ENCODE measurements at regions not wholly inside any gene's neighbourhood (a gene's known extent, or its start where the extent isn't known, plus 50 kb on each side); places are given as distances from the start of the nearest gene placed in this dataset.

DNA sequence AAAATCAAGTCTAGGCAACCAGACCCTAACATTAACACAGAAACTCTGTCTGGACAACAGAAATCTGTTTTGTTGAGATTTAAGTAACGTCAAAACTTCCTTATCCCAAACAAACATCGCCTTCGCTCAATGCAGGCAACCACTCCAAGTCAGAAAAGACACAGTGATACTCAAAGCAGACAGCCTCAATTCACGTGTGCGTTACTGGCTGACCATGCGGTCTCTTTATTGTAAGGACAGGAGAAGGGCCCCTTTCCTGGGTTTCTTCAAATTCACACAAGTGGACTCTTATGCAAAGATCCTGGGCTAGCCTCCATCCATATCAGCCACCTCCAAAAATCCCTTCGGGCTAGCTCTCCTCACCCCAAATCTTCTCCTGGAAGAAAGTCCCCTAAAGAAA lies 467.7 kb downstream of the SOX9 start:
- Histone ChIP-seq H3K4me3 (ENCODE audit: low read depth in 1 of 3, low read length in 3 of 3) (no peak overlapping the region), H3K27ac (ENCODE audit: low read depth in 1 of 2, low read length in 2 of 2) (no peak overlapping the region), H3K9ac (ENCODE audit: low read depth in 1 of 2, low read length in 2 of 2) (no peak overlapping the region), H3K9me3 (ENCODE audit: control insufficient read depth in 4 of 4, low read length in 3 of 4) (no peaks in the 10 kb centered on the region), H3K27me3 (ENCODE audit: control insufficient read depth in 4 of 4, insufficient read depth in 4 of 4, low read length in 3 of 4) (peaks cover 2 to 7% (median 6%) of the 10 kb centered on the region in 4 donors), H3K36me3 (ENCODE audit: control insufficient read depth in 4 of 4, insufficient read depth in 3 of 4, low read depth in 1 of 4, low read length in 3 of 4) (no peaks in the 10 kb centered on the region), H3K4me1 (ENCODE audit: control insufficient read depth in 4 of 4, insufficient read depth in 4 of 4, low read length in 3 of 4) (peaks cover 11 to 15% (median 13%) of the 10 kb centered on the region in 4 donors)
- WGBS = 69% methylated on average over 7 of the region's 7 CpGs
- no peak for TF ChIP-seq GABPA (IDR thresholded peaks at IDR 0.05 in 1 of 2, conservative IDR thresholded peaks at IDR 0.05 in 1 of 2)
- TF ChIP-seq SP1 (IDR thresholded peaks at IDR 0.05) = no peak
- TF ChIP-seq, protein P1, sequence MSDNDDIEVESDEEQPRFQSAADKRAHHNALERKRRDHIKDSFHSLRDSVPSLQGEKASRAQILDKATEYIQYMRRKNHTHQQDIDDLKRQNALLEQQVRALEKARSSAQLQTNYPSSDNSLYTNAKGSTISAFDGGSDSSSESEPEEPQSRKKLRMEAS (IDR thresholded peaks at IDR 0.05) = no peak
- TF ChIP-seq FOXA2 (IDR thresholded peaks at IDR 0.05) = no peak
- no peak for TF ChIP-seq RXRA (IDR thresholded peaks at IDR 0.05)
- TF ChIP-seq, protein P2, sequence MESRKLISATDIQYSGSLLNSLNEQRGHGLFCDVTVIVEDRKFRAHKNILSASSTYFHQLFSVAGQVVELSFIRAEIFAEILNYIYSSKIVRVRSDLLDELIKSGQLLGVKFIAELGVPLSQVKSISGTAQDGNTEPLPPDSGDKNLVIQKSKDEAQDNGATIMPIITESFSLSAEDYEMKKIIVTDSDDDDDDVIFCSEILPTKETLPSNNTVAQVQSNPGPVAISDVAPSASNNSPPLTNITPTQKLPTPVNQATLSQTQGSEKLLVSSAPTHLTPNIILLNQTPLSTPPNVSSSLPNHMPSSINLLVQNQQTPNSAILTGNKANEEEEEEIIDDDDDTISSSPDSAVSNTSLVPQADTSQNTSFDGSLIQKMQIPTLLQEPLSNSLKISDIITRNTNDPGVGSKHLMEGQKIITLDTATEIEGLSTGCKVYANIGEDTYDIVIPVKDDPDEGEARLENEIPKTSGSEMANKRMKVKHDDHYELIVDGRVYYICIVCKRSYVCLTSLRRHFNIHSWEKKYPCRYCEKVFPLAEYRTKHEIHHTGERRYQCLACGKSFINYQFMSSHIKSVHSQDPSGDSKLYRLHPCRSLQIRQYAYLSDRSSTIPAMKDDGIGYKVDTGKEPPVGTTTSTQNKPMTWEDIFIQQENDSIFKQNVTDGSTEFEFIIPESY (IDR thresholded peaks at IDR 0.05) = no peak
- TF ChIP-seq, protein P3, sequence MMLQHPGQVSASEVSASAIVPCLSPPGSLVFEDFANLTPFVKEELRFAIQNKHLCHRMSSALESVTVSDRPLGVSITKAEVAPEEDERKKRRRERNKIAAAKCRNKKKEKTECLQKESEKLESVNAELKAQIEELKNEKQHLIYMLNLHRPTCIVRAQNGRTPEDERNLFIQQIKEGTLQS (IDR thresholded peaks at IDR 0.05) = no peak
- no peak for TF ChIP-seq NR2F2 (IDR thresholded peaks at IDR 0.05)
- DNase-seq (ENCODE audit: low spot score) = no peak

DNA sequence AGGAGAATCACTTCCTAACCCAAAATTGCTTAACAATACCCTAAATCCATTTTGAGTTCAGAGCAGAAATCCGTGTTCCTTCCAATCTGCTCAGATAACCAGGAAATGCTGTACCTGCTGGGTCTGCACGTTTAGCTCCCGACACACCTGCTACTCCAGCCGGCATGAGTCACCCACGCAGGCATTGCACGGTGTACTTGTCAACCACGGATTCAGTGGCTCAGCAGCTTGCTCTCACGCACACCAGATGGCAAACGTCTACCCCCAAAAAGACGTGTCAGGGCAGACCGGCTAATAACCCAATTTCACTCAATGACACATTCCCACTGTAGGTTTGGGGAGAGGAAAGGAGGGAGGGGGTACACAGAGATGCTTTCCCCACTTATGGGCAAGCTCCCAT lies 468.1 kb downstream of the SOX9 start:
- TF ChIP-seq, protein P3 (IDR thresholded peaks at IDR 0.05) = no peak
- TF ChIP-seq RAD21 (IDR thresholded peaks at IDR 0.05) (no peak), EGR1 (IDR thresholded peaks at IDR 0.05; ENCODE audit: low read depth in 2 of 2) (no peak), TAF1 (conservative IDR thresholded peaks at IDR 0.05) (no peak), YY1 (IDR thresholded peaks at IDR 0.05) (no peak), RXRA (IDR thresholded peaks at IDR 0.05) (no peak), HNF4G (IDR thresholded peaks at IDR 0.05) (no peak)
- no peak overlapping the region for H3K4me3 ChIP-seq (ENCODE audit: low read depth in 1 of 3, low read length in 3 of 3)

GRCh38 chr17:72590382-72590781 lies 469.6 kb downstream of the SOX9 start:
- Histone ChIP-seq H3K9ac (ENCODE audit: low read depth in 1 of 2, low read length in 2 of 2) (no peak overlapping the region), H3K9me3 (ENCODE audit: control insufficient read depth in 4 of 4, low read length in 3 of 4) (no peaks in the 10 kb centered on the region), H3K4me3 (ENCODE audit: low read depth in 1 of 3, low read length in 3 of 3) (no peak overlapping the region), H3K36me3 (ENCODE audit: control insufficient read depth in 4 of 4, insufficient read depth in 3 of 4, low read depth in 1 of 4, low read length in 3 of 4) (no peaks in the 10 kb centered on the region), H3K4me1 (ENCODE audit: control insufficient read depth in 4 of 4, insufficient read depth in 4 of 4, low read length in 3 of 4) (peaks cover 11 to 15% (median 13%) of the 10 kb centered on the region in 4 donors), H3K27ac (ENCODE audit: low read depth in 1 of 2, low read length in 2 of 2) (no peak overlapping the region), H3K27me3 (ENCODE audit: control insufficient read depth in 4 of 4, insufficient read depth in 4 of 4, low read length in 3 of 4) (peaks cover 2 to 9% (median 6%) of the 10 kb centered on the region in 4 donors)
- 40% methylated on average over 3 of the region's 3 CpGs for WGBS
- DNase-seq (ENCODE audit: low spot score) = no peak
- no peak for TF ChIP-seq HNF4A (conservative IDR thresholded peaks at IDR 0.05)
- TF ChIP-seq, protein P3 (IDR thresholded peaks at IDR 0.05) = no peak
- TF ChIP-seq, protein P1 (IDR thresholded peaks at IDR 0.05) = no peak
- no peak for TF ChIP-seq GABPA (IDR thresholded peaks at IDR 0.05 in 1 of 2, conservative IDR thresholded peaks at IDR 0.05 in 1 of 2)
- no peak for TF ChIP-seq SP1 (IDR thresholded peaks at IDR 0.05)
- no peak for TF ChIP-seq RXRA (IDR thresholded peaks at IDR 0.05)
- no peak for TF ChIP-seq YY1 (IDR thresholded peaks at IDR 0.05)
- TF ChIP-seq EGR1 (IDR thresholded peaks at IDR 0.05; ENCODE audit: low read depth in 2 of 2) = no peak
- TF ChIP-seq JUND (IDR thresholded peaks at IDR 0.05) = no peak
- TF ChIP-seq, protein P4, sequence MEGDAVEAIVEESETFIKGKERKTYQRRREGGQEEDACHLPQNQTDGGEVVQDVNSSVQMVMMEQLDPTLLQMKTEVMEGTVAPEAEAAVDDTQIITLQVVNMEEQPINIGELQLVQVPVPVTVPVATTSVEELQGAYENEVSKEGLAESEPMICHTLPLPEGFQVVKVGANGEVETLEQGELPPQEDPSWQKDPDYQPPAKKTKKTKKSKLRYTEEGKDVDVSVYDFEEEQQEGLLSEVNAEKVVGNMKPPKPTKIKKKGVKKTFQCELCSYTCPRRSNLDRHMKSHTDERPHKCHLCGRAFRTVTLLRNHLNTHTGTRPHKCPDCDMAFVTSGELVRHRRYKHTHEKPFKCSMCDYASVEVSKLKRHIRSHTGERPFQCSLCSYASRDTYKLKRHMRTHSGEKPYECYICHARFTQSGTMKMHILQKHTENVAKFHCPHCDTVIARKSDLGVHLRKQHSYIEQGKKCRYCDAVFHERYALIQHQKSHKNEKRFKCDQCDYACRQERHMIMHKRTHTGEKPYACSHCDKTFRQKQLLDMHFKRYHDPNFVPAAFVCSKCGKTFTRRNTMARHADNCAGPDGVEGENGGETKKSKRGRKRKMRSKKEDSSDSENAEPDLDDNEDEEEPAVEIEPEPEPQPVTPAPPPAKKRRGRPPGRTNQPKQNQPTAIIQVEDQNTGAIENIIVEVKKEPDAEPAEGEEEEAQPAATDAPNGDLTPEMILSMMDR (IDR thresholded peaks at IDR 0.05; ENCODE audit: low read depth, low read length, missing input control) = no peak
- TF ChIP-seq NR2F2 (IDR thresholded peaks at IDR 0.05) = no peak
- TF ChIP-seq, protein P2 (IDR thresholded peaks at IDR 0.05) = no peak

More for the DNA sequence above, 468.1 kb downstream of the SOX9 start:
- Histone ChIP-seq H3K9me3 (ENCODE audit: control insufficient read depth in 4 of 4, low read length in 3 of 4) (no peaks in the 10 kb centered on the region), H3K4me1 (ENCODE audit: control insufficient read depth in 4 of 4, insufficient read depth in 4 of 4, low read length in 3 of 4) (peaks cover 11 to 15% (median 13%) of the 10 kb centered on the region in 4 donors), H3K27me3 (ENCODE audit: control insufficient read depth in 4 of 4, insufficient read depth in 4 of 4, low read length in 3 of 4) (peaks cover 2 to 9% (median 6%) of the 10 kb centered on the region in 4 donors), H3K36me3 (ENCODE audit: control insufficient read depth in 4 of 4, insufficient read depth in 3 of 4, low read depth in 1 of 4, low read length in 3 of 4) (no peaks in the 10 kb centered on the region), H3K27ac (ENCODE audit: low read depth in 1 of 2, low read length in 2 of 2) (no peak overlapping the region), H3K9ac (ENCODE audit: low read depth in 1 of 2, low read length in 2 of 2) (no peak overlapping the region)
- no peak for DNase-seq (ENCODE audit: low spot score)
- 58% methylated on average over 11 of the region's 11 CpGs for WGBS

Measured in liver (tissue), 8 donors.